H1 (cell line): ENCODE measurements at regions not wholly inside any gene's neighbourhood (a gene's known extent, or its start where the extent isn't known, plus 50 kb on each side); places are given as distances from the start of the nearest gene placed in this dataset.

ENCODE experiments used
- CTCF ChIA-PET: fragments of 300-600 bp; sonication (Branson Sonifier 250); formaldehyde crosslinking; loops from one replicate; lab custom pipeline; 2021; ENCODE audit not compliant: partially characterized antibody; lab: Charles Lee
- POLR2A ChIA-PET: fragments of 300-600 bp; sonication (Branson Sonifier 250); formaldehyde crosslinking; loops from one replicate; lab custom pipeline; 2021; ENCODE audit warnings: inconsistent platforms; ENCODE audit not compliant: partially characterized antibody; lab: Charles Lee
- DNase-seq, 2 experiments: peaks; one replicate each; pipeline versions ENCODE4 v3.0.0 to v3.0.0-alpha.2; 2010 to 2022; ENCODE audit warnings: low spot score in 2 of 2, low read depth in 1 of 2, mixed read lengths in 1 of 2
- FAIRE-seq: peaks from 2 replicates; lab custom pipeline; 2011; peaks lifted over from hg19 to GRCh38; lab: Jason Lieb, UNC
- H2AFZ ChIP-seq: 2 replicates; pipeline ENCODE4 v1.8.1; 2012; ENCODE audit warnings: low read length, inconsistent platforms
- H2AK5ac ChIP-seq: 2 replicates; pipeline ENCODE4 v1.6.1; 2013; ENCODE audit warnings: low read depth, low read length
- H2BK120ac ChIP-seq: replicated peaks from 2 replicates; pipeline ENCODE3; 2013; ENCODE audit warnings: low read depth, low read length, inconsistent platforms
- H2BK12ac ChIP-seq: 2 replicates; pipeline ENCODE4 v1.6.1; 2013; ENCODE audit warnings: low read depth, low read length
- H2BK15ac ChIP-seq: 2 replicates; pipeline ENCODE4 v1.6.1; 2013; ENCODE audit warnings: low read length
- H2BK20ac ChIP-seq: 2 replicates; pipeline ENCODE4 v1.6.1; 2013; ENCODE audit warnings: low read length
- H2BK5ac ChIP-seq: 2 replicates; pipeline ENCODE4 v1.6.1; 2013; ENCODE audit warnings: low read depth, low read length
- H3K14ac ChIP-seq: 2 replicates; pipeline ENCODE4 v1.6.1; 2013; ENCODE audit warnings: inconsistent platforms; ENCODE audit not compliant: insufficient read length
- H3K18ac ChIP-seq: 2 replicates; pipeline ENCODE4 v1.6.1; 2013; ENCODE audit warnings: low read length; ENCODE audit errors: extremely low read depth
- H3K23ac ChIP-seq: 2 replicates; pipeline ENCODE4 v1.6.1; 2013; ENCODE audit warnings: inconsistent platforms; ENCODE audit not compliant: insufficient read length
- H3K23me2 ChIP-seq: 2 replicates; pipeline ENCODE4 v1.6.1; 2013; ENCODE audit warnings: low read depth, low read length
- H3K27ac ChIP-seq: 2 replicates; pipeline ENCODE4 v1.6.1; 2011; ENCODE audit warnings: low read depth, low read length, inconsistent platforms
- H3K27me3 ChIP-seq, 4 experiments: replicated peaks in 1 of 4; 1 replicate in 1 of 4; 2 replicates in 3 of 4; pipeline versions ENCODE4 v1.6.1 to v1.8.1; 2011 to 2013; ENCODE audit warnings: low read length in 3 of 4, mild to moderate bottlenecking in 3 of 4, inconsistent platforms in 2 of 4, mixed read lengths in 2 of 4, moderate library complexity in 1 of 4; ENCODE audit not compliant: control insufficient read depth in 3 of 4, insufficient read depth in 3 of 4; ENCODE audit errors: extremely low read depth in 1 of 4
- H3K36me3 ChIP-seq, 4 experiments: 2 replicates each; pipeline versions ENCODE4 v1.6.1 to v1.8.1; 2011 to 2013; ENCODE audit warnings: mild to moderate bottlenecking in 4 of 4, low read length in 3 of 4, moderate library complexity in 2 of 4, control low read depth in 1 of 4, inconsistent platforms in 1 of 4; ENCODE audit not compliant: insufficient read depth in 4 of 4, control insufficient read depth in 2 of 4
- H3K4ac ChIP-seq: replicated peaks from 2 replicates; pipeline ENCODE3; 2013; ENCODE audit warnings: low read length, low read depth, mixed read lengths, inconsistent platforms; ENCODE audit not compliant: insufficient read length
- H3K4me1 ChIP-seq, 4 experiments: replicated peaks in 1 of 4; 1 replicate in 1 of 4; 2 replicates in 3 of 4; pipeline versions ENCODE4 v1.6.1 to v1.8.1; 2011 to 2013; ENCODE audit warnings: low read length in 3 of 4, inconsistent platforms in 2 of 4, mixed read lengths in 1 of 4; ENCODE audit not compliant: insufficient read depth in 4 of 4, control insufficient read depth in 3 of 4
- H3K4me2 ChIP-seq, 2 experiments: 2 replicates each; pipeline versions ENCODE4 v1.6.1 to v1.8.1; 2011 to 2013; ENCODE audit warnings: low read depth in 2 of 2, low read length in 2 of 2, control low read depth in 1 of 2, inconsistent platforms in 1 of 2, mild to moderate bottlenecking in 1 of 2; ENCODE audit not compliant: insufficient read depth in 1 of 2
- H3K4me3 ChIP-seq, 4 experiments: fragments of 200-600, 300-600 bp in 1 of 4; sonication (generic), shearing (Covaris generic), sonication (Bioruptor Twin) in 1 of 4; 2 replicates each; pipeline versions ENCODE4 v1.5.1 to v1.8.1; 2011 to 2016; ENCODE audit warnings: low read length in 4 of 4, low read depth in 3 of 4, control low read depth in 2 of 4, inconsistent platforms in 2 of 4, mild to moderate bottlenecking in 2 of 4, mixed read lengths in 1 of 4, moderate library complexity in 1 of 4; ENCODE audit not compliant: insufficient read depth in 2 of 4; ENCODE audit errors: extremely low read depth in 1 of 4
- H3K56ac ChIP-seq: replicated peaks from 2 replicates; pipeline ENCODE3; 2013; ENCODE audit warnings: low read depth, mild to moderate bottlenecking, mixed read lengths, low read length, inconsistent platforms; ENCODE audit not compliant: insufficient read length
- H3K79me1 ChIP-seq: 2 replicates; pipeline ENCODE4 v1.6.1; 2013; ENCODE audit warnings: low read depth, low read length, control low read depth
- H3K79me2 ChIP-seq, 2 experiments: 2 replicates each; pipeline versions ENCODE4 v1.6.1 to v1.8.1; 2012 to 2013; ENCODE audit warnings: low read length in 2 of 2, mild to moderate bottlenecking in 2 of 2, inconsistent platforms in 1 of 2; ENCODE audit not compliant: insufficient read depth in 2 of 2, control insufficient read depth in 1 of 2
- H3K9ac ChIP-seq, 4 experiments: replicated peaks in 1 of 4; 1 replicate in 1 of 4; 2 replicates in 3 of 4; pipeline versions ENCODE4 v1.6.1 to v1.8.1; 2011 to 2013; ENCODE audit warnings: low read depth in 3 of 4, low read length in 3 of 4, control low read depth in 2 of 4, mild to moderate bottlenecking in 2 of 4, moderate library complexity in 2 of 4, inconsistent platforms in 1 of 4; ENCODE audit errors: extremely low read depth in 1 of 4
- H3K9me3 ChIP-seq, 2 experiments: 2 replicates each; pipeline versions ENCODE4 v1.6.1 to v1.8.1; 2012 to 2013; ENCODE audit warnings: mild to moderate bottlenecking in 2 of 2, moderate library complexity in 2 of 2, control low read depth in 1 of 2, inconsistent platforms in 1 of 2, low read depth in 1 of 2, low read length in 1 of 2, mixed read lengths in 1 of 2; ENCODE audit not compliant: insufficient read depth in 2 of 2
- H4K20me1 ChIP-seq, 2 experiments: replicated peaks in 1 of 2; 2 replicates each; pipeline versions ENCODE3 to v1.8.1; 2011 to 2013; ENCODE audit warnings: inconsistent platforms in 2 of 2, low read length in 2 of 2, mild to moderate bottlenecking in 1 of 2; ENCODE audit not compliant: insufficient read depth in 2 of 2, control insufficient read depth in 1 of 2
- H4K5ac ChIP-seq: 2 replicates; pipeline ENCODE4 v1.6.1; 2013; ENCODE audit warnings: low read length, low read depth, mixed read lengths, inconsistent platforms; ENCODE audit not compliant: insufficient read length
- H4K8ac ChIP-seq: 2 replicates; pipeline ENCODE4 v1.8.0; 2013; ENCODE audit warnings: mild to moderate bottlenecking, moderate library complexity, low read length, inconsistent platforms; ENCODE audit not compliant: insufficient read depth; ENCODE audit errors: extremely low read depth
- H4K91ac ChIP-seq: replicated peaks from 2 replicates; pipeline ENCODE3; 2013; ENCODE audit warnings: low read length, mixed read lengths, inconsistent platforms; ENCODE audit not compliant: insufficient read length
- CBX8 ChIP-seq: fragments of 300-800, 300-1000 bp; sonication (generic); IDR thresholded peaks from 2 replicates; pipeline ENCODE4 v1.7.1; 2016; ENCODE audit warnings: low read depth, low read length, borderline replicate concordance
- CHD1 ChIP-seq: IDR thresholded peaks from 2 replicates; pipeline ENCODE4 v1.6.1; 2012; ENCODE audit warnings: low read depth, low read length, improper control_type of control experiment
- CREB1 ChIP-seq: IDR thresholded peaks from 2 replicates; pipeline ENCODE4 v1.6.1; 2012; ENCODE audit warnings: inconsistent platforms
- E2F6 ChIP-seq: IDR thresholded peaks from 2 replicates; pipeline ENCODE4 v1.6.1; 2012; ENCODE audit warnings: inconsistent platforms
- EP300 ChIP-seq, 2 experiments: IDR thresholded peaks; 1 replicate in 1 of 2; 2 replicates in 1 of 2; pipeline ENCODE4 v1.6.1; 2011 to 2012; ENCODE audit warnings: low read depth in 2 of 2, low read length in 2 of 2, mild to moderate bottlenecking in 2 of 2, borderline replicate concordance in 1 of 2, inconsistent platforms in 1 of 2, moderate library complexity in 1 of 2
- KDM1A ChIP-seq: fragments of 200-600, 300-600 bp; sonication (generic); IDR thresholded peaks from 2 replicates; pipeline ENCODE4 v1.7.1; 2016; ENCODE audit warnings: mild to moderate bottlenecking, low read length, borderline replicate concordance
- MAX ChIP-seq: IDR thresholded peaks from 2 replicates; pipeline ENCODE4 v1.6.1; 2012; ENCODE audit warnings: inconsistent platforms
- POU5F1 ChIP-seq: IDR thresholded peaks from 2 replicates; pipeline ENCODE4 v1.6.1; 2011; ENCODE audit warnings: low read depth, mild to moderate bottlenecking, low read length, moderate library complexity
- RBBP5 ChIP-seq: IDR thresholded peaks from 2 replicates; pipeline ENCODE4 v1.7.1; 2012; ENCODE audit warnings: low read depth, mild to moderate bottlenecking, inconsistent platforms, low read length, moderate library complexity, borderline replicate concordance
- SIRT6 ChIP-seq: IDR thresholded peaks from one replicate; pipeline ENCODE4 v1.7.1; 2012; ENCODE audit warnings: low read length, inconsistent platforms
- SP4 ChIP-seq: IDR thresholded peaks from 2 replicates; pipeline ENCODE4 v1.6.1; 2012; ENCODE audit warnings: low read length, inconsistent platforms
- SUZ12 ChIP-seq: fragments of 200-600 bp; sonication (generic); IDR thresholded peaks from 2 replicates; pipeline ENCODE4 v1.6.1; 2012; ENCODE audit warnings: mild to moderate bottlenecking, inconsistent platforms, low read length, moderate library complexity, mixed read lengths
- TAF7 ChIP-seq: optimal IDR thresholded peaks from 2 replicates; pipeline ENCODE3; 2011; ENCODE audit warnings: low read depth, mild to moderate bottlenecking, inconsistent platforms, low read length, moderate library complexity, borderline replicate concordance
- TCF12 ChIP-seq: IDR thresholded peaks from 2 replicates; pipeline ENCODE4 v1.6.1; 2011; ENCODE audit warnings: low read depth, mild to moderate bottlenecking, low read length
- WGBS, 2 experiments: shearing (Covaris generic) in 1 of 2; methylation state at CpG; one replicate each; pipeline versions ENCODE4 v1.1.6 to v1.1.7; 2013 to 2015; ENCODE audit warnings: low lambda C conversion rate in 2 of 2, mixed read lengths in 2 of 2, inconsistent platforms in 1 of 2, low coverage in 1 of 2, missing lambda C conversion rate in 1 of 2; ENCODE audit not compliant: insufficient replicate concordance in 2 of 2, insufficient coverage in 1 of 2, insufficient read length in 1 of 2; ENCODE audit errors: extremely low coverage in 1 of 2, missing lambda C conversion rate in 1 of 2; 5-methylcytosine and 5-hydroxymethylcytosine counted together

GRCh38 chr18:10094154-10094553, 180.3 kb downstream of the VAPA start:
- H3K27me3 ChIP-seq, result no peaks in the 10 kb centered on the region; a peak in 1 of 7 replicates
- ChIA-PET POLR2A (no interaction called here), CTCF (interaction anchor here (0.5 to 1.4 kb wide), 6 partner anchors 8 to 1066 kb away, joined by 3 read pairs; no protein-coding TSS in a partner anchor)
- H3K23ac ChIP-seq, result no peak overlapping the region
- H2AK5ac ChIP-seq, result no peak overlapping the region
- no peak overlapping the region for H3K4me2 ChIP-seq
- DNase-seq (no peak), FAIRE-seq (no peak)
- H3K79me1 ChIP-seq, result no peaks in the 10 kb centered on the region
- H2BK15ac ChIP-seq, result no peak overlapping the region
- no peak overlapping the region for H4K91ac ChIP-seq
- H3K56ac ChIP-seq, result no peak overlapping the region
- 86% methylated on average over 1 of the region's 1 CpG; no CpG with 5 or more reads in 1 of the 2 experiments for WGBS, 2 experiments
- H3K79me2 ChIP-seq, result no peaks in the 10 kb centered on the region
- H3K4me1 ChIP-seq, result peaks cover 0 to 7% (median 3%) of the 10 kb centered on the region in 4 experiments; a peak in 3 of 7 replicates
- H2BK120ac ChIP-seq, result no peak overlapping the region
- no peak overlapping the region for H3K27ac ChIP-seq
- H4K5ac ChIP-seq, result no peak overlapping the region
- no peak overlapping the region for H3K9ac ChIP-seq
- no peaks in the 10 kb centered on the region; the same call in 1 of the 2 replicates for H3K23me2 ChIP-seq
- H4K8ac ChIP-seq, result no peak overlapping the region
- no peak overlapping the region for H2AFZ ChIP-seq
- no peak overlapping the region for H3K4me3 ChIP-seq
- H3K9me3 ChIP-seq, result peaks cover 0 to 4% of the 10 kb centered on the region in 2 experiments; a peak in 2 of 4 replicates
- H4K20me1 ChIP-seq, result no peaks in the 10 kb centered on the region
- no peak overlapping the region for H3K18ac ChIP-seq
- H2BK20ac ChIP-seq, result no peak overlapping the region
- H2BK5ac ChIP-seq, result no peak overlapping the region
- H3K4ac ChIP-seq, result no peak overlapping the region
- H3K14ac ChIP-seq, result no peak overlapping the region
- no peaks in the 10 kb centered on the region for H3K36me3 ChIP-seq
- no peak overlapping the region for H2BK12ac ChIP-seq
- TF ChIP-seq POU5F1 (no peak), SUZ12 (no peak), TAF7 (no peak), CHD1 (no peak), KDM1A (no peak), TCF12 (no peak), EP300 (IDR thresholded peaks at IDR 0.05; ENCODE audit: borderline replicate concordance in 1 of 2, low read depth in 2 of 2, low read length in 2 of 2) (no peak), SP4 (no peak), SIRT6 (no peak), CBX8 (no peak), RBBP5 (no peak), CREB1 (no peak), MAX (no peak), E2F6 (no peak)
